A549 (cell line): ENCODE measurements at regions not wholly inside any gene's neighbourhood (a gene's known extent, or its start where the extent isn't known, plus 50 kb on each side); places are given as distances from the start of the nearest gene placed in this dataset.
A peak's percentile ranks its signal among the peaks of the same experiment; 100 is the strongest.

Experiments used
- ATAC-seq, 2 experiments: fragments of 200-7000 bp in 1 of 2; fragments of >200 bp in 1 of 2; cut with Nextera tagmentation in 1 of 2; cut with Tn5 transposase in 1 of 2; 3 replicates each; pipeline versions ENCODE4 v1.8.0 to v1.9.1; 2018 to 2020; ENCODE audit warnings: mild to moderate bottlenecking in 1 of 2, moderate library complexity in 1 of 2
- CTCF ChIA-PET: fragments of 300-600 bp; sonication (Branson Sonifier 250); formaldehyde crosslinking; extraction: SDS; loops from one replicate; lab custom pipeline; 2021; ENCODE audit warnings: antibody characterized with exemption, inconsistent platforms; lab: Yijun Ruan, JAX
- POLR2A ChIA-PET: fragments of 350-600 bp; formaldehyde crosslinking; extraction: SDS; loops from one replicate; lab custom pipeline; 2021; ENCODE audit warnings: antibody characterized with exemption, inconsistent platforms; lab: Yijun Ruan, JAX
- DNase-seq, 2 experiments: peaks; one replicate each; pipeline versions ENCODE4 v3.0.0 to v3.0.0-alpha.2; 2011 to 2016; ENCODE audit warnings: low read depth in 1 of 2, low spot score in 1 of 2
- FAIRE-seq: peaks from 2 replicates; lab custom pipeline; 2011; peaks lifted over from hg19 to GRCh38; lab: Jason Lieb, UNC
- H3K27ac ChIP-seq, 2 experiments: fragments of >200 bp; sonication (Bioruptor Twin); formaldehyde crosslinking; 3 replicates each; pipeline ENCODE4 v1.5.1; 2016 to 2017
- H3K4me1 ChIP-seq: fragments of >200 bp; sonication (Bioruptor Twin); formaldehyde crosslinking; 3 replicates; pipeline ENCODE4 v1.6.1; 2016
- H3K4me2 ChIP-seq: fragments of >200 bp; sonication (Bioruptor Twin); formaldehyde crosslinking; 3 replicates; pipeline ENCODE4 v1.6.1; 2016
- H3K4me3 ChIP-seq: fragments of >200 bp; sonication (Bioruptor Twin); formaldehyde crosslinking; 3 replicates; pipeline ENCODE4 v1.5.1; 2016
- H3K9me3 ChIP-seq: fragments of >200 bp; sonication (Bioruptor Twin); formaldehyde crosslinking; 3 replicates; pipeline ENCODE4 v1.6.1; 2016
- CBX8 ChIP-seq: fragments of 200-600 bp; sonication (generic); IDR thresholded peaks from 2 replicates; pipeline ENCODE4 v1.6.1; 2016
- EHF ChIP-seq: fragments of 250-450 bp; sonication (Bioruptor Pico); IDR thresholded peaks from 2 replicates; pipeline ENCODE4 v1.5.0; 2020; ENCODE audit warnings: mild to moderate bottlenecking
- FOXS1 ChIP-seq: fragments of 250-450 bp; sonication (Bioruptor Pico); IDR thresholded peaks from 2 replicates; pipeline ENCODE4 v1.5.0; 2020; ENCODE audit warnings: mild to moderate bottlenecking, moderate library complexity
- KDM1A ChIP-seq: fragments of 200-600 bp; sonication (generic); IDR thresholded peaks from 2 replicates; pipeline ENCODE4 v1.6.1; 2016; ENCODE audit warnings: low read depth, mild to moderate bottlenecking
- MAZ ChIP-seq: fragments of 150-350 bp; IDR thresholded peaks from 2 replicates; pipeline ENCODE4 v1.6.1; 2014; ENCODE audit warnings: antibody characterized with exemption, low read depth, low read length, borderline replicate concordance
- NPAS2 ChIP-seq: fragments of 250-450 bp; sonication (Bioruptor Pico); IDR thresholded peaks from 2 replicates; pipeline ENCODE4 v1.8.0; 2022; ENCODE audit warnings: mild to moderate bottlenecking, moderate library complexity, borderline replicate concordance
- NR3C1 ChIP-seq: fragments of >200 bp; sonication (Bioruptor Twin); formaldehyde crosslinking; IDR thresholded peaks from 3 replicates; pipeline ENCODE4 v1.6.1; 2017
- REST ChIP-seq: fragments of 200-600 bp; sonication (generic); IDR thresholded peaks from 2 replicates; pipeline ENCODE4 v1.6.1; 2016; ENCODE audit warnings: antibody characterized with exemption, mild to moderate bottlenecking, moderate library complexity
- TFCP2L1 ChIP-seq: fragments of 250-450 bp; sonication (Bioruptor Pico); IDR thresholded peaks from 2 replicates; pipeline ENCODE4 v1.5.0; 2021; ENCODE audit warnings: mild to moderate bottlenecking
- ZFP36 ChIP-seq: fragments of 450-650 bp; IDR thresholded peaks from 2 replicates; pipeline ENCODE4 v1.6.1; 2014; ENCODE audit warnings: borderline replicate concordance; ENCODE audit not compliant: partially characterized antibody
- ZNF302 ChIP-seq: fragments of 250-450 bp; sonication (Bioruptor Pico); IDR thresholded peaks from 2 replicates; pipeline ENCODE4 v1.9.0; 2021; ENCODE audit warnings: inconsistent platforms, mild to moderate bottlenecking, moderate library complexity
- ZSCAN20 ChIP-seq: fragments of 250-450 bp; sonication (Bioruptor Pico); IDR thresholded peaks from 2 replicates; pipeline ENCODE4 v1.8.0; 2022; ENCODE audit warnings: mild to moderate bottlenecking, moderate library complexity
- WGBS: methylation state at CpG from one replicate; pipeline ENCODE4 v1.1.6; 2017; ENCODE audit errors: missing lambda C conversion rate; 5-methylcytosine and 5-hydroxymethylcytosine counted together

- Histone ChIP-seq H3K9me3 (no peaks in the 10 kb centered on the region), H3K4me3 (no peak overlapping the region), H3K27ac (peak overlapping the region in 1 of 2 experiments; percentile 73; a peak in 1 of 6 replicates), H3K4me2 (no peak overlapping the region), H3K4me1 (peaks cover 24% of the 10 kb centered on the region)
- FAIRE-seq (no peak), ATAC-seq (no peak), DNase-seq (no peak)
- TF ChIP-seq TFCP2L1 = no peak
- TF ChIP-seq MAZ = no peak
- no peak for TF ChIP-seq ZSCAN20
- no peak for TF ChIP-seq NR3C1
- no peak for TF ChIP-seq EHF
- ChIA-PET POLR2A (no interaction called here), CTCF (interaction anchor here (1.2 kb wide), 1 partner anchor 11 kb away, joined by 4 read pairs; no protein-coding TSS in a partner anchor)
- 79% methylated on average over 6 of the region's 6 CpGs for WGBS
These were observed 51.9 kb downstream of the CEBPB start for GRCh38 chr20:50242548-50242862.

GRCh38 chr20:50242863-50243609 is 52.4 kb downstream of the CEBPB start:
- Histone ChIP-seq H3K4me2 (no peak overlapping the region), H3K27ac (peak overlapping the region in 1 of 2 experiments; percentile 73; a peak in 2 of 6 replicates), H3K4me3 (no peak overlapping the region), H3K4me1 (peaks cover 30% of the 10 kb centered on the region), H3K9me3 (no peaks in the 10 kb centered on the region)
- POLR2A ChIA-PET = no interaction called here
- DNase-seq (no peak), FAIRE-seq (no peak)
- 83% methylated on average over 19 of the region's 27 CpGs for WGBS
- CTCF ChIA-PET = interaction anchor here (0.6 to 1.3 kb wide), 3 partner anchors 10 to 545 kb away, joined by 3 read pairs; no protein-coding TSS in a partner anchor
- no peak for TF ChIP-seq NPAS2 (CRISPR knock-in tag)
- TF ChIP-seq, all 56 proteins: peak for 0
- no peak for ATAC-seq

DNA sequence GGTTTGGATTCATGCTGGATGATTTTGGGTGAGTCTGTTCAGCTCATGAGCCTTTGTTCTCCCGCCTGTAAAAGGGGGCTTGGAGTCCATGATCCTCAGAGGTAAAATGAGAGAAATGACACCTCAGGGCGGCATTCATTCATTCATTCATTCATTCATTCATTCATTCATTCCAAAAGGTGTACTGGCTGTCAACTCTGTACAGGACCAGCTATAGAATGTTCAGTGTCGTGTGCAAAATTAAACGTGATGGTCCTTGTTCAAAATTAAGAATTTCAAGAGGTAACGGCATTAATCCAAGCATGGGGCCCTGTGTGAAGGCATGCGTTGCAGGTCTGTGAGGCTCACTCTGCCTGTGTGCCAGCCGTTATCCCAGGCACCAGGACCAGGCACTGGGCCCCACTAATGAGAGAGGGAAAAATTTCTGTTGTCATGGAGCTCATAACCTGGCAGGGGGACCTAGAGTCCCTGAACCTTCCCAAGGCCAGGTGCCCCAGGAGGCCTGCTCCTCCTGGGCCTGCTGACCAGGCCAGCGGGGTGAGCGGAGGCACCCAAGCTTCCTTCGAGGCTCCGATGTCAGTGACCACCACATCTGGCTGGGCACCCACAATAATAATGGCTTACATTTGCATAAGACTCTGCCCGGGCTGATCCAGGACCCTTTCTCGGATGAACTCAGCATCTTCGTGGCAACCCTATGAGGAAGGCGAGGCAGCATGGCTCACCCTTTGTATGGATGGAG is 53.2 kb downstream of the CEBPB start:
- POLR2A ChIA-PET = no interaction called here
- no peaks in the 10 kb centered on the region for H3K9me3 ChIP-seq
- no peak overlapping the region for H3K4me3 ChIP-seq
- ATAC-seq (no peak), FAIRE-seq (no peak), DNase-seq (no peak)
- peak overlapping the region in 1 of 2 experiments; percentile 73; a peak in 2 of 6 replicates for H3K27ac ChIP-seq
- 87% methylated on average over 15 of the region's 15 CpGs for WGBS
- CTCF ChIA-PET = interaction anchor here (0.6 to 1.8 kb wide), 4 partner anchors 11 to 544 kb away, joined by 3 to 7 read pairs (median 3); no protein-coding TSS in a partner anchor
- TF ChIP-seq TFCP2L1 (no peak), CBX8 (no peak), ZNF302 (CRISPR knock-in tag) (no peak), FOXS1 (no peak)
- H3K4me2 ChIP-seq = no peak overlapping the region
- H3K4me1 ChIP-seq = peaks cover 37% of the 10 kb centered on the region

DNA sequence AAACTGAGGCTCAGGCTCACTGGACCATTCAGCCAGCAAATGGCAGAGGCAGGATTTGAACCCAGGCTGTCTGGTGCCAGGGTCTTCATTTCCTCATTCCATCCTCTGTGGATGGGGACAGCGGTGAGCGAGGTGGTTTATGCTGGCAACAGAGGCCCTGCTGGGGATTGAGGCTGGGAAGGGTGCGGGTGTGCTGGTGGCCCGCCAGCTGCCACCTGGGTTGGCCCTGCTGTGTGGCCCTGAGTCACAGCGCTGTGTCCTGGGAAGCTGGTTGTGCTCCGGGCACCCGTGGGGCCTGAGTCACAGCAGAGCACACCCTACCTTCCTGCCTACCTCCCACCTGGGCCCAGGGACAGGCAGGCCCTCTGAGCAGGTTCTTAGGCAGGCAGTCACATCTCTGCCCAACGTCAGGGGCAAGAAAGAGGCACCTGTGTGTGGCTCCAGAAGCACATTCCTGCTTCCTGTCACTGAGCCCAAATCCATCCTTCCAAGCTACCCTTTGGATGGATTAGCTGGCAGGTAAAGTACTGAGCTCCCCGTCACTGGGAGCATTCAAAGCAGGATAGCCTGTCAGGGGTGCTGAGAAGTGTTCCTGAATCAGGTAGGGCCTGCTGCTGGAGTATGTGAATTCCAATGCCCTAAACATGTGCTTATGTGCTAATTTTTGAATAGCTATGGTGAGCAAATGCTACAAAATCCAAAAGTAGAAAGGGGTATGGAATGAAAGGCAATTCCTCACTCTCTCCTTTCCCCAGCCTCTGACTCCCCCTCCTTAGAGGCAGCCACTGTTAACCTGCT is 53.9 kb downstream of the CEBPB start:
- no peak for DNase-seq
- Histone ChIP-seq H3K9me3 (no peaks in the 10 kb centered on the region), H3K27ac (peak overlapping the region in 1 of 2 experiments; percentile 73; a peak in 3 of 6 replicates), H3K4me3 (no peak overlapping the region), H3K4me2 (no peak overlapping the region), H3K4me1 (peaks cover 43% of the 10 kb centered on the region)
- TF ChIP-seq ZFP36 (peak; percentile 67), REST (no peak), KDM1A (peak; percentile 53; the same call in 1 of the 2 replicates)
- WGBS = 78% methylated on average over 1 of the region's 9 CpGs
- ChIA-PET CTCF (interaction anchor here (0.6 to 1.8 kb wide), 5 partner anchors 13 to 64 kb away, joined by 3 to 7 read pairs (median 3); no protein-coding TSS in a partner anchor), POLR2A (no interaction called here)
- ATAC-seq = no peak
- no peak for FAIRE-seq
